K562 (cell line): ENCODE measurements at regions not wholly inside any gene's neighbourhood (a gene's known extent, or its start where the extent isn't known, plus 50 kb on each side); places are given as distances from the start of the nearest gene placed in this dataset.

Experiments
- CC2D1A ChIP-seq: fragments of 450-650 bp; IDR thresholded peaks from 2 replicates; pipeline ENCODE4 v1.6.1; 2017; ENCODE audit warnings: mild to moderate bottlenecking
- CREB1 ChIP-seq, 2 experiments: sonication (generic) in 1 of 2; formaldehyde crosslinking in 1 of 2; IDR thresholded peaks; 2 replicates each; pipeline versions ENCODE4 v1.6.1 to v1.8.0; 2012 to 2022; ENCODE audit warnings: inconsistent platforms in 1 of 2, mild to moderate bottlenecking in 1 of 2, missing genetic modification reagents in 1 of 2, moderate library complexity in 1 of 2
- CXXC5 ChIP-seq: fragments of 250-450 bp; sonication (Bioruptor Pico); IDR thresholded peaks from 2 replicates; pipeline ENCODE4 v1.8.0; 2022; ENCODE audit warnings: inconsistent platforms, mild to moderate bottlenecking, moderate library complexity
- DLX4 ChIP-seq: fragments of 250-450 bp; sonication (Bioruptor Pico); IDR thresholded peaks from 2 replicates; pipeline ENCODE4 v1.6.1; 2021; ENCODE audit warnings: mild to moderate bottlenecking
- MCM7 ChIP-seq, 2 experiments: fragments of 450-650 bp; IDR thresholded peaks; 2 replicates each; pipeline ENCODE4 v1.6.1; 2016 to 2018
- NCOA4 ChIP-seq: fragments of 450-650 bp; IDR thresholded peaks from 2 replicates; pipeline ENCODE4 v1.6.1; 2018; ENCODE audit warnings: mild to moderate bottlenecking; ENCODE audit not compliant: partially characterized antibody
- NFIC ChIP-seq: fragments of 450-650 bp; IDR thresholded peaks from 2 replicates; pipeline ENCODE4 v1.6.1; 2017; ENCODE audit warnings: mild to moderate bottlenecking, inconsistent platforms
- PHB2 ChIP-seq: fragments of 450-650 bp; IDR thresholded peaks from 2 replicates; pipeline ENCODE4 v1.6.1; 2017; ENCODE audit warnings: low read depth
- PML ChIP-seq: IDR thresholded peaks from 2 replicates; pipeline ENCODE4 v1.6.1; 2012; ENCODE audit warnings: low read length, inconsistent platforms
- PRMT5 ChIP-seq: sonication (generic); formaldehyde crosslinking; IDR thresholded peaks from 2 replicates; pipeline ENCODE4 v1.5.0; 2020; ENCODE audit warnings: missing genetic modification reagents
- SRSF1 ChIP-seq: fragments of 200-400 bp; formaldehyde crosslinking; IDR thresholded peaks from 2 replicates; pipeline ENCODE4 v1.6.1; 2017; ENCODE audit warnings: mild to moderate bottlenecking, low read depth, low read length, moderate library complexity
- TCFL5 ChIP-seq: fragments of 250-450 bp; sonication (Bioruptor Pico); conservative IDR thresholded peaks from 2 replicates; pipeline ENCODE4 v1.6.1; 2021; ENCODE audit warnings: mild to moderate bottlenecking, moderate library complexity, matching md5 sums
- TEAD2 ChIP-seq: fragments of 450-650 bp; IDR thresholded peaks from 2 replicates; pipeline ENCODE4 v1.6.1; 2016; ENCODE audit warnings: missing genetic modification characterization, control low read depth, missing compliant biosample characterization
- ZFPM2 ChIP-seq: fragments of 250-450 bp; sonication (Bioruptor Pico); IDR thresholded peaks from 2 replicates; pipeline ENCODE4 v1.5.1; 2022; ENCODE audit warnings: mild to moderate bottlenecking
- ZFX ChIP-seq: sonication (generic); formaldehyde crosslinking; IDR thresholded peaks from 2 replicates; pipeline ENCODE4 v1.8.0; 2022; ENCODE audit warnings: mild to moderate bottlenecking, missing genetic modification reagents, moderate library complexity
- ZKSCAN1 ChIP-seq: fragments of 150-350 bp; IDR thresholded peaks from 2 replicates; pipeline ENCODE4 v1.6.1; 2016; ENCODE audit warnings: low read depth, low read length
- ZNF146 ChIP-seq: IDR thresholded peaks from one replicate; pipeline ENCODE4 v1.6.1; 2018; ENCODE audit warnings: missing compliant biosample characterization; ENCODE audit not compliant: unreplicated experiment
- ZNF584 ChIP-seq: fragments of 200-800 bp; sonication (Bioruptor generic); IDR thresholded peaks from 2 replicates; pipeline ENCODE4 v1.6.1; 2016; ENCODE audit warnings: low read depth, mild to moderate bottlenecking, missing genetic modification characterization, missing compliant biosample characterization
- ZNF699 ChIP-seq: fragments of 250-450 bp; sonication (Bioruptor Pico); IDR thresholded peaks from 2 replicates; pipeline ENCODE4 v1.8.0; 2021; ENCODE audit warnings: mild to moderate bottlenecking, moderate library complexity; ENCODE audit not compliant: insufficient replicate concordance
- TF ChIP-seq, protein P1 (sequence below): fragments of 450-650 bp; IDR thresholded peaks from 2 replicates; pipeline ENCODE4 v1.6.1; 2016; ENCODE audit warnings: mild to moderate bottlenecking, moderate library complexity

- TF ChIP-seq SRSF1 (no peak), PHB2 (peak; percentile 58), ZNF699 (no peak), CREB1 (IDR thresholded peaks at IDR 0.05) (no peak), CREB1 (CRISPR knock-in tag; IDR thresholded peaks at IDR 0.05) (no peak), CXXC5 (CRISPR knock-in tag) (peak; percentile 58), ZKSCAN1 (no peak), TEAD2 (tag) (peak; percentile 96), ZNF146 (CRISPR knock-in tag) (no peak), ZFPM2 (CRISPR knock-in tag) (no peak), TCFL5 (no peak), PRMT5 (CRISPR knock-in tag) (no peak), ZFX (CRISPR knock-in tag) (no peak; the same call in 1 of the 2 replicates), PML (peak; percentile 83), DLX4 (CRISPR knock-in tag) (no peak), NFIC (peak; percentile 81), CC2D1A (peak; percentile 95), NCOA4 (peak; percentile 4), ZNF584 (CRISPR knock-in tag) (0 out of 2 replicates have a peak, but pooled peaks have one; percentile 74), MCM7 (IDR thresholded peaks at IDR 0.05) (no peak)
- TF ChIP-seq, protein P1, sequence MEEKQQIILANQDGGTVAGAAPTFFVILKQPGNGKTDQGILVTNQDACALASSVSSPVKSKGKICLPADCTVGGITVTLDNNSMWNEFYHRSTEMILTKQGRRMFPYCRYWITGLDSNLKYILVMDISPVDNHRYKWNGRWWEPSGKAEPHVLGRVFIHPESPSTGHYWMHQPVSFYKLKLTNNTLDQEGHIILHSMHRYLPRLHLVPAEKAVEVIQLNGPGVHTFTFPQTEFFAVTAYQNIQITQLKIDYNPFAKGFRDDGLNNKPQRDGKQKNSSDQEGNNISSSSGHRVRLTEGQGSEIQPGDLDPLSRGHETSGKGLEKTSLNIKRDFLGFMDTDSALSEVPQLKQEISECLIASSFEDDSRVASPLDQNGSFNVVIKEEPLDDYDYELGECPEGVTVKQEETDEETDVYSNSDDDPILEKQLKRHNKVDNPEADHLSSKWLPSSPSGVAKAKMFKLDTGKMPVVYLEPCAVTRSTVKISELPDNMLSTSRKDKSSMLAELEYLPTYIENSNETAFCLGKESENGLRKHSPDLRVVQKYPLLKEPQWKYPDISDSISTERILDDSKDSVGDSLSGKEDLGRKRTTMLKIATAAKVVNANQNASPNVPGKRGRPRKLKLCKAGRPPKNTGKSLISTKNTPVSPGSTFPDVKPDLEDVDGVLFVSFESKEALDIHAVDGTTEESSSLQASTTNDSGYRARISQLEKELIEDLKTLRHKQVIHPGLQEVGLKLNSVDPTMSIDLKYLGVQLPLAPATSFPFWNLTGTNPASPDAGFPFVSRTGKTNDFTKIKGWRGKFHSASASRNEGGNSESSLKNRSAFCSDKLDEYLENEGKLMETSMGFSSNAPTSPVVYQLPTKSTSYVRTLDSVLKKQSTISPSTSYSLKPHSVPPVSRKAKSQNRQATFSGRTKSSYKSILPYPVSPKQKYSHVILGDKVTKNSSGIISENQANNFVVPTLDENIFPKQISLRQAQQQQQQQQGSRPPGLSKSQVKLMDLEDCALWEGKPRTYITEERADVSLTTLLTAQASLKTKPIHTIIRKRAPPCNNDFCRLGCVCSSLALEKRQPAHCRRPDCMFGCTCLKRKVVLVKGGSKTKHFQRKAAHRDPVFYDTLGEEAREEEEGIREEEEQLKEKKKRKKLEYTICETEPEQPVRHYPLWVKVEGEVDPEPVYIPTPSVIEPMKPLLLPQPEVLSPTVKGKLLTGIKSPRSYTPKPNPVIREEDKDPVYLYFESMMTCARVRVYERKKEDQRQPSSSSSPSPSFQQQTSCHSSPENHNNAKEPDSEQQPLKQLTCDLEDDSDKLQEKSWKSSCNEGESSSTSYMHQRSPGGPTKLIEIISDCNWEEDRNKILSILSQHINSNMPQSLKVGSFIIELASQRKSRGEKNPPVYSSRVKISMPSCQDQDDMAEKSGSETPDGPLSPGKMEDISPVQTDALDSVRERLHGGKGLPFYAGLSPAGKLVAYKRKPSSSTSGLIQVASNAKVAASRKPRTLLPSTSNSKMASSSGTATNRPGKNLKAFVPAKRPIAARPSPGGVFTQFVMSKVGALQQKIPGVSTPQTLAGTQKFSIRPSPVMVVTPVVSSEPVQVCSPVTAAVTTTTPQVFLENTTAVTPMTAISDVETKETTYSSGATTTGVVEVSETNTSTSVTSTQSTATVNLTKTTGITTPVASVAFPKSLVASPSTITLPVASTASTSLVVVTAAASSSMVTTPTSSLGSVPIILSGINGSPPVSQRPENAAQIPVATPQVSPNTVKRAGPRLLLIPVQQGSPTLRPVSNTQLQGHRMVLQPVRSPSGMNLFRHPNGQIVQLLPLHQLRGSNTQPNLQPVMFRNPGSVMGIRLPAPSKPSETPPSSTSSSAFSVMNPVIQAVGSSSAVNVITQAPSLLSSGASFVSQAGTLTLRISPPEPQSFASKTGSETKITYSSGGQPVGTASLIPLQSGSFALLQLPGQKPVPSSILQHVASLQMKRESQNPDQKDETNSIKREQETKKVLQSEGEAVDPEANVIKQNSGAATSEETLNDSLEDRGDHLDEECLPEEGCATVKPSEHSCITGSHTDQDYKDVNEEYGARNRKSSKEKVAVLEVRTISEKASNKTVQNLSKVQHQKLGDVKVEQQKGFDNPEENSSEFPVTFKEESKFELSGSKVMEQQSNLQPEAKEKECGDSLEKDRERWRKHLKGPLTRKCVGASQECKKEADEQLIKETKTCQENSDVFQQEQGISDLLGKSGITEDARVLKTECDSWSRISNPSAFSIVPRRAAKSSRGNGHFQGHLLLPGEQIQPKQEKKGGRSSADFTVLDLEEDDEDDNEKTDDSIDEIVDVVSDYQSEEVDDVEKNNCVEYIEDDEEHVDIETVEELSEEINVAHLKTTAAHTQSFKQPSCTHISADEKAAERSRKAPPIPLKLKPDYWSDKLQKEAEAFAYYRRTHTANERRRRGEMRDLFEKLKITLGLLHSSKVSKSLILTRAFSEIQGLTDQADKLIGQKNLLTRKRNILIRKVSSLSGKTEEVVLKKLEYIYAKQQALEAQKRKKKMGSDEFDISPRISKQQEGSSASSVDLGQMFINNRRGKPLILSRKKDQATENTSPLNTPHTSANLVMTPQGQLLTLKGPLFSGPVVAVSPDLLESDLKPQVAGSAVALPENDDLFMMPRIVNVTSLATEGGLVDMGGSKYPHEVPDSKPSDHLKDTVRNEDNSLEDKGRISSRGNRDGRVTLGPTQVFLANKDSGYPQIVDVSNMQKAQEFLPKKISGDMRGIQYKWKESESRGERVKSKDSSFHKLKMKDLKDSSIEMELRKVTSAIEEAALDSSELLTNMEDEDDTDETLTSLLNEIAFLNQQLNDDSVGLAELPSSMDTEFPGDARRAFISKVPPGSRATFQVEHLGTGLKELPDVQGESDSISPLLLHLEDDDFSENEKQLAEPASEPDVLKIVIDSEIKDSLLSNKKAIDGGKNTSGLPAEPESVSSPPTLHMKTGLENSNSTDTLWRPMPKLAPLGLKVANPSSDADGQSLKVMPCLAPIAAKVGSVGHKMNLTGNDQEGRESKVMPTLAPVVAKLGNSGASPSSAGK = no peak
Observed at GRCh38 chr18:2325308-2325849, 245.9 kb downstream of the METTL4 start (continued).
